SU-DHL-6 (cell line): ENCODE measurements at regions not wholly inside any gene's neighbourhood (a gene's known extent, or its start where the extent isn't known, plus 50 kb on each side); places are given as distances from the start of the nearest gene placed in this dataset.

Experiments used
- CTCF ChIP-seq: fragments of 200-600 bp; sonication (generic); IDR thresholded peaks from one replicate; pipeline ENCODE4 v1.5.1; 2017; ENCODE audit warnings: antibody characterized with exemption, mild to moderate bottlenecking, low read length, moderate library complexity; ENCODE audit not compliant: insufficient read depth, poor library complexity, severe bottlenecking
- EZH2phosphoT487 ChIP-seq: fragments of 200-600 bp; sonication (generic), shearing (Covaris generic); conservative IDR thresholded peaks from 2 replicates; pipeline ENCODE4 v1.6.1; 2018; ENCODE audit warnings: mild to moderate bottlenecking, antibody characterized with exemption, low read length, moderate library complexity, mixed read lengths

- no peak for TF ChIP-seq CTCF
- TF ChIP-seq EZH2phosphoT487 = no peak
Measured at GRCh38 chr2:181153886-181154285, 173.5 kb downstream of the UBE2E3 start.
